Suprapubic skin (tissue), 4 donors: ENCODE measurements at regions not wholly inside any gene's neighbourhood (a gene's known extent, or its start where the extent isn't known, plus 50 kb on each side); places are given as distances from the start of the nearest gene placed in this dataset.

Experiments
- DNase-seq, 2 donors: peaks; one replicate each; pipeline ENCODE4 v3.0.0-alpha.2; 2019; ENCODE audit warnings: low spot score in 2 of 2
- H3K27ac ChIP-seq: fragments of 200-600 bp; sonication (generic); one replicate; pipeline ENCODE4 v1.5.1; 2019
- H3K27me3 ChIP-seq: fragments of 200-600 bp; sonication (generic); one replicate; pipeline ENCODE4 v1.5.1; 2019
- H3K36me3 ChIP-seq: fragments of 200-600 bp; sonication (generic); one replicate; pipeline ENCODE4 v1.5.1; 2019
- H3K4me1 ChIP-seq: fragments of 200-600 bp; sonication (generic); one replicate; pipeline ENCODE4 v1.5.1; 2019
- H3K4me3 ChIP-seq: fragments of 200-600 bp; sonication (generic); one replicate; pipeline ENCODE4 v1.5.1; 2019; ENCODE audit warnings: mild to moderate bottlenecking
- H3K9me3 ChIP-seq: fragments of 200-600 bp; sonication (generic); one replicate; pipeline ENCODE4 v1.5.1; 2019
- EP300 ChIP-seq: sonication (generic); formaldehyde crosslinking; IDR thresholded peaks from one replicate; pipeline ENCODE4 v1.6.1; 2017; ENCODE audit warnings: antibody characterized with exemption
- POLR2A ChIP-seq, 2 donors: fragments of 450-650 bp; IDR thresholded peaks; one replicate each; pipeline ENCODE4 v1.6.1; 2017; ENCODE audit warnings: antibody characterized with exemption in 2 of 2, mild to moderate bottlenecking in 2 of 2, moderate library complexity in 2 of 2
- POLR2AphosphoS5 ChIP-seq, 3 donors: sonication (generic); formaldehyde crosslinking; IDR thresholded peaks; one replicate each; pipeline ENCODE4 v1.6.1; 2017; ENCODE audit warnings: antibody characterized with exemption in 3 of 3
- WGBS: methylation state at CpG from one replicate; pipeline ENCODE4 v1.1.5; 2018; 5-methylcytosine and 5-hydroxymethylcytosine counted together
- TF ChIP-seq, protein P1 (sequence below), 2 donors: fragments of 200-600 bp in 1 of 2; fragments of 450-650 bp in 1 of 2; sonication (generic) in 1 of 2; IDR thresholded peaks; one replicate each; pipeline ENCODE4 v1.5.1; 2016 to 2019; ENCODE audit warnings: antibody characterized with exemption in 2 of 2, mild to moderate bottlenecking in 1 of 2, moderate library complexity in 1 of 2

- H3K4me1 ChIP-seq: peaks cover 27% of the 10 kb centered on the region
- no peaks in the 10 kb centered on the region for H3K36me3 ChIP-seq
- no peaks in the 10 kb centered on the region for H3K27me3 ChIP-seq
- H3K9me3 ChIP-seq: no peaks in the 10 kb centered on the region
- H3K4me3 ChIP-seq: no peak overlapping the region
- DNase-seq: no peak
- 28% methylated on average over 3 of the region's 3 CpGs for WGBS
- TF ChIP-seq POLR2A (IDR thresholded peaks at IDR 0.05) (no peak), EP300 (no peak), POLR2AphosphoS5 (IDR thresholded peaks at IDR 0.05) (no peak)
- TF ChIP-seq, protein P1, sequence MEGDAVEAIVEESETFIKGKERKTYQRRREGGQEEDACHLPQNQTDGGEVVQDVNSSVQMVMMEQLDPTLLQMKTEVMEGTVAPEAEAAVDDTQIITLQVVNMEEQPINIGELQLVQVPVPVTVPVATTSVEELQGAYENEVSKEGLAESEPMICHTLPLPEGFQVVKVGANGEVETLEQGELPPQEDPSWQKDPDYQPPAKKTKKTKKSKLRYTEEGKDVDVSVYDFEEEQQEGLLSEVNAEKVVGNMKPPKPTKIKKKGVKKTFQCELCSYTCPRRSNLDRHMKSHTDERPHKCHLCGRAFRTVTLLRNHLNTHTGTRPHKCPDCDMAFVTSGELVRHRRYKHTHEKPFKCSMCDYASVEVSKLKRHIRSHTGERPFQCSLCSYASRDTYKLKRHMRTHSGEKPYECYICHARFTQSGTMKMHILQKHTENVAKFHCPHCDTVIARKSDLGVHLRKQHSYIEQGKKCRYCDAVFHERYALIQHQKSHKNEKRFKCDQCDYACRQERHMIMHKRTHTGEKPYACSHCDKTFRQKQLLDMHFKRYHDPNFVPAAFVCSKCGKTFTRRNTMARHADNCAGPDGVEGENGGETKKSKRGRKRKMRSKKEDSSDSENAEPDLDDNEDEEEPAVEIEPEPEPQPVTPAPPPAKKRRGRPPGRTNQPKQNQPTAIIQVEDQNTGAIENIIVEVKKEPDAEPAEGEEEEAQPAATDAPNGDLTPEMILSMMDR (IDR thresholded peaks at IDR 0.05): no peak
- H3K27ac ChIP-seq: no peak overlapping the region
These were observed 235.3 kb downstream of the PTTG2 start for GRCh38 chr4:38195486-38195885.

DNA sequence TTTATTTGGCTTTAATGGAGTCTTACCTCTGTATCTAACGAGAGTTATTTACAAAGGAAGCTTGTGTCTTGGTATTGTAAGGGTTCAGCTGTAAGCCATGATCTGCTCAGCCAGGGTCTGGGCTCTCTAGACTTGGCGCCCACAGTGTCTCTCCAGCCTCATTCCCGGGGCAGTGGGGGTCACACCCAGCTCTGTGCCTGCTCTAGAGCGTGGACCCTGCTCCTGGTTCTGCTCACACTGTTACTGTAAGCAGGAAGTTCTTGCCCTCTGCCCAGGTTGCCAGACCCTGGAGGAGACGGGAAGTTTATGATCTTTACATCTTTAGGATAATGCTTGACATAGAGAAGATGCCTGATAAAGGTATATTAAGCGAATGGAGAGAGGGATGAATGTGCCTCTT is 235.7 kb downstream of the PTTG2 start:
- Histone ChIP-seq H3K36me3 (no peaks in the 10 kb centered on the region), H3K4me1 (peaks cover 23% of the 10 kb centered on the region), H3K9me3 (no peaks in the 10 kb centered on the region), H3K27ac (no peak overlapping the region), H3K27me3 (no peaks in the 10 kb centered on the region), H3K4me3 (no peak overlapping the region)
- 72% methylated on average over 6 of the region's 6 CpGs for WGBS
- no peak for TF ChIP-seq POLR2A (IDR thresholded peaks at IDR 0.05)
- TF ChIP-seq POLR2AphosphoS5 (IDR thresholded peaks at IDR 0.05): no peak
- no peak for TF ChIP-seq EP300
- TF ChIP-seq, protein P1 (IDR thresholded peaks at IDR 0.05): no peak
- DNase-seq: no peak

GRCh38 chr4:38202242-38202641 is 242.0 kb downstream of the PTTG2 start:
- H3K36me3 ChIP-seq: no peaks in the 10 kb centered on the region
- TF ChIP-seq POLR2A (IDR thresholded peaks at IDR 0.05) (no peak), EP300 (no peak), POLR2AphosphoS5 (IDR thresholded peaks at IDR 0.05) (no peak)
- TF ChIP-seq, protein P1 (IDR thresholded peaks at IDR 0.05): no peak
- WGBS: 32% methylated on average over 2 of the region's 2 CpGs
- H3K9me3 ChIP-seq: no peaks in the 10 kb centered on the region
- DNase-seq: no peak
- H3K27ac ChIP-seq: no peak overlapping the region
- no peaks in the 10 kb centered on the region for H3K4me1 ChIP-seq
- no peak overlapping the region for H3K4me3 ChIP-seq
- no peaks in the 10 kb centered on the region for H3K27me3 ChIP-seq

- TF ChIP-seq, protein P1 (IDR thresholded peaks at IDR 0.05): no peak
- TF ChIP-seq POLR2A (IDR thresholded peaks at IDR 0.05) (no peak), POLR2AphosphoS5 (IDR thresholded peaks at IDR 0.05) (no peak), EP300 (no peak)
- H3K4me1 ChIP-seq: no peaks in the 10 kb centered on the region
- H3K27me3 ChIP-seq: no peaks in the 10 kb centered on the region
- no peaks in the 10 kb centered on the region for H3K9me3 ChIP-seq
- no peak for DNase-seq
- H3K36me3 ChIP-seq: no peaks in the 10 kb centered on the region
- H3K4me3 ChIP-seq: no peak overlapping the region
- 76% methylated on average over 3 of the region's 3 CpGs for WGBS
- H3K27ac ChIP-seq: no peak overlapping the region
These were observed 243.4 kb downstream of the PTTG2 start for GRCh38 chr4:38203609-38204008.

DNA sequence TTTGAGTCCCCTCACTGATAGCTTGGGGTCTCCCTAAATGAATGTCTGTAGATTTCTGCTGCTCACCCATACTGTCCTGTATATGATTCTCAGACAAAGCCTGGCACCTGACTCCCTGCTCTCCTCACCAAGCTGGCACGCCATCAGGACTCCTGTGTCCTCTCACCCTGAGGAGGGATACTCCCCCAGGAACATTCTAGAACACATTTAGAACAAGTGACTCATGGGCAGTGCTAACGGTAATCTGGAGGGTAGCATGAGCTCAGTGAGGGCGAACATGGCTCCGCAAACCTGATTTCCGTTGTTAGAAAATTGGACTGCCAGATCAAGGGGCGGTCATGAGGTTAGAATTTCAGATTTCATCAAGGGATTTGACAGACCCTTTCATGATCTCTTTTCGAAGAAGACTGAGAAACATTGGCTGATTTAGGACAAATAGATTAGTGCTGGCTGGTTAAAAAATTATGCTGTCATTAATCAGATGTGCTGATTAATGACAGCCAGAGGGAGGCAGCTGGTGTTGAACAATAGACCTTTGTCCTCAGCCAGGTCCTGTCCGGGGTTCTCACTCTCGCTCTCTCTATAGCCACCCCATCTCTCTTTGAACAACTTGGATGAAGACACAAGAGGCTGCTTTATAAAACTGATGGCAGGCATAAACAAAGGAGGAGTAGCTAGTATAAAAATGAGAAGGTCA is 244.3 kb downstream of the PTTG2 start:
- no peak for TF ChIP-seq EP300
- TF ChIP-seq, protein P1 (IDR thresholded peaks at IDR 0.05): no peak
- TF ChIP-seq POLR2AphosphoS5 (IDR thresholded peaks at IDR 0.05): no peak
- TF ChIP-seq POLR2A (IDR thresholded peaks at IDR 0.05): no peak
- no peak overlapping the region for H3K4me3 ChIP-seq
- H3K27me3 ChIP-seq: no peaks in the 10 kb centered on the region
- no peaks in the 10 kb centered on the region for H3K9me3 ChIP-seq
- no peaks in the 10 kb centered on the region for H3K36me3 ChIP-seq
- DNase-seq: no peak
- 79% methylated on average over 9 of the region's 9 CpGs for WGBS
- H3K4me1 ChIP-seq: no peaks in the 10 kb centered on the region
- H3K27ac ChIP-seq: no peak overlapping the region
